HepG2 (cell line): ENCODE measurements at regions not wholly inside any gene's neighbourhood (a gene's known extent, or its start where the extent isn't known, plus 50 kb on each side); places are given as distances from the start of the nearest gene placed in this dataset.

Experiments
- ATAC-seq: fragments of 200-7000 bp; cut with Tn5 transposase; 3 replicates; pipeline ENCODE4 v1.9.1; 2020; ENCODE audit warnings: mild to moderate bottlenecking, moderate library complexity
- BruUV-seq: library from RNA; stranded (reverse); fragments of 400-500 nt; replicated peaks from 2 replicates; lab custom pipeline; 2021; lab: Mats Ljungman, UMichigan
- CTCF ChIA-PET: fragments of 300-600 bp; formaldehyde crosslinking; extraction: SDS; loops from one replicate; lab custom pipeline; 2021; ENCODE audit warnings: low total read pairs, inconsistent platforms, low intra/inter-chr PET ratio; lab: Yijun Ruan, JAX
- POLR2A ChIA-PET: fragments of 350-600 bp; sonication (Branson Sonifier 250); formaldehyde crosslinking; loops from one replicate; lab custom pipeline; 2020; ENCODE audit warnings: antibody characterized with exemption, inconsistent platforms; lab: Yijun Ruan, JAX
- DNase-seq: peaks from one replicate; pipeline ENCODE4 v3.0.0-alpha.2; 2015; ENCODE audit warnings: low spot score
- FAIRE-seq: peaks from 3 replicates; lab custom pipeline; 2011; peaks lifted over from hg19 to GRCh38; lab: Jason Lieb, UNC
- H2AFZ ChIP-seq: one replicate; pipeline ENCODE4 v1.6.1; 2011; ENCODE audit warnings: low read length, inconsistent platforms
- H3K27ac ChIP-seq: fragments of 300-600 bp; 3 replicates; pipeline ENCODE4 v1.8.0; 2011; ENCODE audit warnings: mixed run types, mild to moderate bottlenecking, mixed read lengths, low read length, inconsistent platforms; ENCODE audit not compliant: insufficient read depth; ENCODE audit errors: extremely low read length
- H3K27me3 ChIP-seq, 2 experiments: fragments of 200-600 bp in 1 of 2; 2 replicates in 1 of 2; 3 replicates in 1 of 2; pipeline versions ENCODE4 v1.6.0 to v1.8.0; 2011; ENCODE audit warnings: low read length in 2 of 2, mild to moderate bottlenecking in 2 of 2, moderate library complexity in 2 of 2, inconsistent platforms in 1 of 2; ENCODE audit not compliant: insufficient read depth in 2 of 2, control insufficient read depth in 1 of 2
- H3K36me3 ChIP-seq, 2 experiments: fragments of 200-600 bp in 1 of 2; replicated peaks in 1 of 2; 2 replicates in 1 of 2; 3 replicates in 1 of 2; pipeline versions ENCODE4 v1.5.1 to v1.8.0; 2011; ENCODE audit warnings: low read length in 2 of 2, inconsistent platforms in 1 of 2; ENCODE audit not compliant: insufficient read depth in 2 of 2, control insufficient read depth in 1 of 2
- H3K4me1 ChIP-seq: 2 replicates; pipeline ENCODE4 v1.5.1; 2012; ENCODE audit warnings: low read length, inconsistent platforms; ENCODE audit not compliant: insufficient read depth
- H3K4me2 ChIP-seq: 2 replicates; pipeline ENCODE4 v1.6.0; 2011; ENCODE audit warnings: low read depth, low read length, inconsistent platforms
- H3K4me3 ChIP-seq, 3 experiments: fragments of 200-600 bp in 1 of 3; sonication (generic), shearing (Covaris generic) in 1 of 3; replicated peaks in 1 of 3; 2 replicates each; pipeline ENCODE4 v1.5.1; 2011 to 2016; ENCODE audit warnings: low read length in 3 of 3, inconsistent platforms in 2 of 3, low read depth in 2 of 3, mild to moderate bottlenecking in 2 of 3, control low read depth in 1 of 3, mixed read lengths in 1 of 3; ENCODE audit not compliant: insufficient read depth in 1 of 3
- H3K79me2 ChIP-seq: one replicate; pipeline ENCODE4 v1.6.1; 2011; ENCODE audit warnings: low read length, inconsistent platforms; ENCODE audit not compliant: insufficient read depth
- H3K9ac ChIP-seq: 2 replicates; pipeline ENCODE4 v1.6.0; 2011; ENCODE audit warnings: mild to moderate bottlenecking, low read depth, low read length, inconsistent platforms; ENCODE audit not compliant: insufficient read depth
- H3K9me3 ChIP-seq: 2 replicates; pipeline ENCODE4 v1.5.1; 2012; ENCODE audit warnings: mild to moderate bottlenecking, low read length
- H4K20me1 ChIP-seq: 2 replicates; pipeline ENCODE4 v1.6.0; 2011; ENCODE audit warnings: inconsistent platforms, mild to moderate bottlenecking, low read length, moderate library complexity; ENCODE audit not compliant: insufficient read depth
- FOXO1 ChIP-seq: sonication (generic); formaldehyde crosslinking; IDR thresholded peaks from 2 replicates; pipeline ENCODE4 v1.4.0; 2020; ENCODE audit warnings: missing genetic modification reagents
- GTF2F1 ChIP-seq: fragments of 150-350 bp; IDR thresholded peaks from 2 replicates; pipeline ENCODE4 v1.6.1; 2014; ENCODE audit warnings: low read length
- IRF2 ChIP-seq: IDR thresholded peaks from 2 replicates; pipeline ENCODE4 v1.6.1; 2018; ENCODE audit warnings: missing genetic modification reagents, missing compliant biosample characterization
- KDM6A ChIP-seq: IDR thresholded peaks from 2 replicates; pipeline ENCODE4 v1.6.1; 2016; ENCODE audit warnings: low read depth
- MED1 ChIP-seq: sonication (generic); formaldehyde crosslinking; IDR thresholded peaks from 2 replicates; pipeline ENCODE4 v1.4.0; 2020; ENCODE audit warnings: missing genetic modification reagents
- MIER3 ChIP-seq: IDR thresholded peaks from 2 replicates; pipeline ENCODE4 v1.6.1; 2016; ENCODE audit warnings: missing compliant biosample characterization, borderline replicate concordance
- NCOR1 ChIP-seq: fragments of 200-600 bp; sonication (generic); IDR thresholded peaks from 2 replicates; pipeline ENCODE4 v1.7.0; 2017; ENCODE audit warnings: antibody characterized with exemption, low read length, borderline replicate concordance
- SKIL ChIP-seq: sonication (generic); formaldehyde crosslinking; IDR thresholded peaks from 2 replicates; pipeline ENCODE4 v1.8.0; 2022; ENCODE audit warnings: missing genetic modification reagents, mild to moderate bottlenecking, moderate library complexity, borderline replicate concordance
- TRIM24 ChIP-seq: sonication (generic); formaldehyde crosslinking; IDR thresholded peaks from 2 replicates; pipeline ENCODE4 v1.8.0; 2022; ENCODE audit warnings: mild to moderate bottlenecking, missing genetic modification reagents
- ZBTB10 ChIP-seq: sonication (generic); formaldehyde crosslinking; IDR thresholded peaks from 2 replicates; pipeline ENCODE4 v1.4.0; 2020; ENCODE audit warnings: missing genetic modification reagents, borderline replicate concordance
- ZMYM4 ChIP-seq: sonication (generic); formaldehyde crosslinking; IDR thresholded peaks from 2 replicates; pipeline ENCODE4 v1.8.1; 2023; ENCODE audit warnings: mild to moderate bottlenecking, missing genetic modification reagents
- ZNF484 ChIP-seq: sonication (generic); formaldehyde crosslinking; IDR thresholded peaks from 2 replicates; pipeline ENCODE4 v1.5.1; 2020; ENCODE audit warnings: mild to moderate bottlenecking, low read depth, missing genetic modification reagents, borderline replicate concordance
- ZNF597 ChIP-seq: sonication (generic); formaldehyde crosslinking; IDR thresholded peaks from 2 replicates; pipeline ENCODE4 v1.5.0; 2020; ENCODE audit warnings: missing genetic modification reagents
- ZNF766 ChIP-seq: sonication (generic); formaldehyde crosslinking; IDR thresholded peaks from 2 replicates; pipeline ENCODE4 v1.5.0; 2020; ENCODE audit warnings: missing genetic modification reagents, borderline replicate concordance
- WGBS: methylation state at CpG from one replicate; pipeline ENCODE4 v1.1.6; 2017; ENCODE audit warnings: low lambda C conversion rate; 5-methylcytosine and 5-hydroxymethylcytosine counted together
- in situ Hi-C: cut with HindIII; loops from 2 replicates; pipeline ENCODE4 v1.10.0; 2017; ENCODE audit warnings: low pct_unique_long_range_greater_than_20kb; ENCODE audit not compliant: extremely low pct_ligation_motif_present
- intact Hi-C: fragments of 100-400 bp; cut with micrococcal nuclease; formaldehyde crosslinking; loops from one replicate; pipeline ENCODE4 v1.10.0; 2022; ENCODE audit not compliant: unreplicated experiment

GRCh38 chr14:82492157-82492556 lies 958.5 kb upstream of the SEL1L start:
- H3K9me3 ChIP-seq: peaks cover 89% of the 10 kb centered on the region
- DNase-seq (no peak), ATAC-seq (no peak), FAIRE-seq (no peak)
- no peak overlapping the region for H3K4me2 ChIP-seq
- no TSS peak for BruUV-seq
- no peaks in the 10 kb centered on the region for H3K4me1 ChIP-seq
- ChIA-PET CTCF (no interaction called here), POLR2A (no interaction called here)
- in situ Hi-C loops: no loop called here
- H3K36me3 ChIP-seq: no peaks in the 10 kb centered on the region
- H4K20me1 ChIP-seq: no peaks in the 10 kb centered on the region
- no peak for TF ChIP-seq ZBTB10 (CRISPR knock-in tag)
- WGBS: 7% methylated on average over 1 of the region's 1 CpG
- H3K27me3 ChIP-seq: no peaks in the 10 kb centered on the region
- no peak overlapping the region for H2AFZ ChIP-seq
- H3K79me2 ChIP-seq: no peaks in the 10 kb centered on the region
- H3K27ac ChIP-seq: no peak overlapping the region
- no peak overlapping the region for H3K4me3 ChIP-seq
- no peak overlapping the region for H3K9ac ChIP-seq
- intact Hi-C loops: no loop called here

GRCh38 chr14:82500222-82500621 lies 966.6 kb upstream of the SEL1L start:
- 6% methylated on average over 1 of the region's 1 CpG for WGBS
- ChIA-PET CTCF (no interaction called here), POLR2A (no interaction called here)
- Histone ChIP-seq H3K27me3 (no peaks in the 10 kb centered on the region), H3K4me3 (no peak overlapping the region), H2AFZ (no peak overlapping the region), H3K4me2 (no peak overlapping the region), H3K4me1 (no peaks in the 10 kb centered on the region), H3K36me3 (no peaks in the 10 kb centered on the region), H3K9me3 (peaks cover 81% of the 10 kb centered on the region), H4K20me1 (no peaks in the 10 kb centered on the region), H3K79me2 (no peaks in the 10 kb centered on the region), H3K27ac (no peak overlapping the region), H3K9ac (no peak overlapping the region)
- BruUV-seq: no TSS peak
- intact Hi-C loops (no loop called here), in situ Hi-C loops (no loop called here)
- ATAC-seq (no peak), FAIRE-seq (no peak), DNase-seq (no peak)
- TF ChIP-seq GTF2F1 (no peak), ZNF766 (CRISPR knock-in tag) (no peak), FOXO1 (CRISPR knock-in tag) (no peak), TRIM24 (no peak), SKIL (CRISPR knock-in tag) (no peak), MIER3 (CRISPR knock-in tag) (no peak), IRF2 (CRISPR knock-in tag) (no peak), ZNF484 (CRISPR knock-in tag) (no peak), NCOR1 (no peak), ZMYM4 (no peak), KDM6A (no peak), ZNF597 (CRISPR knock-in tag) (no peak), MED1 (CRISPR knock-in tag) (no peak)
